ENCODE measurements at regions not wholly inside any gene's neighbourhood (a gene's known extent, or its start where the extent isn't known, plus 50 kb on each side); places are given as distances from the start of the nearest gene placed in this dataset.

- no peak for TF ChIP-seq YY1 (IDR thresholded peaks at IDR 0.05; ENCODE audit: insufficient read depth, insufficient read length)
- TF ChIP-seq ZNF274 (IDR thresholded peaks at IDR 0.05; ENCODE audit: low read depth, low read length) = no peak
Observed at GRCh38 chr10:47092376-47092775, 181.1 kb downstream of the PTPN20 start.

Data from NT2/D1 (cell line).